ENCODE measurements at regions not wholly inside any gene's neighbourhood (a gene's known extent, or its start where the extent isn't known, plus 50 kb on each side); places are given as distances from the start of the nearest gene placed in this dataset.

- no peak for DNase-seq
- Mint-ChIP-seq H3K9me3 (peaks cover 9 to 13% of the 10 kb centered on the region in 2 experiments; a peak in 3 of 5 replicates), H3K4me1 (peaks cover 4 to 8% of the 10 kb centered on the region in 2 experiments), H3K27me3 (ENCODE audit: low read depth) (no peaks in the 10 kb centered on the region; the same call in 1 of the 2 replicates), H3K27ac (no peak overlapping the region), H3K36me3 (ENCODE audit: insufficient read depth in 1 of 3, low read depth in 3 of 3) (peaks cover 0 to 10% (median 0%) of the 10 kb centered on the region in 3 experiments; a peak in 2 of 7 replicates), H3K4me3 (no peak overlapping the region)
- H3K23me2 ChIP-seq (ENCODE audit: insufficient read length, low read depth, low read length, poor library complexity, severe bottlenecking) = no peaks in the 10 kb centered on the region
- H3T11ph ChIP-seq (ENCODE audit: low read length) = no peak overlapping the region
- no peak overlapping the region for H2BK15ac ChIP-seq (ENCODE audit: low read depth, low read length)
- no peak overlapping the region for H3K14ac ChIP-seq (ENCODE audit: insufficient read depth, low read length)
- H3K18ac ChIP-seq (ENCODE audit: insufficient read length, low read depth, low read length) = no peak overlapping the region
- H3K23ac ChIP-seq (ENCODE audit: insufficient read length, low read depth, low read length) = no peak overlapping the region
- no peak overlapping the region for H3K27ac ChIP-seq (ENCODE audit: insufficient read length, low read depth, low read length)
- no peak overlapping the region for H2BK5ac ChIP-seq (ENCODE audit: insufficient read length, low read length)
- no peak overlapping the region for H3K56ac ChIP-seq (ENCODE audit: insufficient read length, low read depth, low read length)
- TF ChIP-seq CTCF (conservative IDR thresholded peaks at IDR 0.05) = no peak
- H3K9me3 ChIP-seq (ENCODE audit: control insufficient read depth, low read depth, low read length) = no peaks in the 10 kb centered on the region
- no peak overlapping the region for H4K8ac ChIP-seq (replicated peaks; ENCODE audit: insufficient read length, low read depth, low read length)
- no peak overlapping the region for H2AFZ ChIP-seq (ENCODE audit: low read length)
- no peaks in the 10 kb centered on the region for H3K27me3 ChIP-seq (ENCODE audit: insufficient read depth, low read length)
- no CpG with 5 or more reads among the region's 4 CpGs for WGBS (ENCODE audit: extremely low coverage, insufficient read length, low lambda C conversion rate)
- H3K79me1 ChIP-seq (ENCODE audit: insufficient read depth, low read depth, low read length, poor library complexity, severe bottlenecking) = no peaks in the 10 kb centered on the region
- no peak overlapping the region for H2BK120ac ChIP-seq (ENCODE audit: low read depth, low read length, poor library complexity, severe bottlenecking)
- H2AK5ac ChIP-seq (ENCODE audit: insufficient read length, low read length) = no peak overlapping the region
- H2BK12ac ChIP-seq (ENCODE audit: insufficient read length, low read depth, low read length) = no peak overlapping the region
- no peak overlapping the region for H3K4ac ChIP-seq (ENCODE audit: low read depth, low read length)
- H3K4me1 ChIP-seq (ENCODE audit: insufficient read depth, low read length) = no peaks in the 10 kb centered on the region
- H4K91ac ChIP-seq (ENCODE audit: insufficient read length, low read depth, low read length) = no peak overlapping the region
- no peaks in the 10 kb centered on the region for H4K20me1 ChIP-seq (ENCODE audit: control insufficient read depth, insufficient read depth, insufficient read length)
- H3K79me2 ChIP-seq (ENCODE audit: insufficient read depth, low read length) = no peaks in the 10 kb centered on the region
- no peak overlapping the region for H3K9ac ChIP-seq (ENCODE audit: extremely low read depth, insufficient read length, low read length)
- H2BK20ac ChIP-seq (ENCODE audit: low read depth, low read length, poor library complexity, severe bottlenecking) = no peak overlapping the region
- H3K4me2 ChIP-seq (ENCODE audit: insufficient read depth, insufficient read length, low read length) = no peak overlapping the region
- H4K5ac ChIP-seq (ENCODE audit: insufficient read length, low read depth, low read length) = no peak overlapping the region
These were observed 280.9 kb downstream of the MAP2K4 start for GRCh38 chr17:12301551-12301950.

Measured in H9 (cell line).